ENCODE measurements at regions not wholly inside any gene's neighbourhood (a gene's known extent, or its start where the extent isn't known, plus 50 kb on each side); places are given as distances from the start of the nearest gene placed in this dataset.
"Not testable (repeated sequence)": the region's sequence is repeated elsewhere in the genome, so short reads cannot be mapped to it uniquely, and the experiment has no call there.

DNA sequence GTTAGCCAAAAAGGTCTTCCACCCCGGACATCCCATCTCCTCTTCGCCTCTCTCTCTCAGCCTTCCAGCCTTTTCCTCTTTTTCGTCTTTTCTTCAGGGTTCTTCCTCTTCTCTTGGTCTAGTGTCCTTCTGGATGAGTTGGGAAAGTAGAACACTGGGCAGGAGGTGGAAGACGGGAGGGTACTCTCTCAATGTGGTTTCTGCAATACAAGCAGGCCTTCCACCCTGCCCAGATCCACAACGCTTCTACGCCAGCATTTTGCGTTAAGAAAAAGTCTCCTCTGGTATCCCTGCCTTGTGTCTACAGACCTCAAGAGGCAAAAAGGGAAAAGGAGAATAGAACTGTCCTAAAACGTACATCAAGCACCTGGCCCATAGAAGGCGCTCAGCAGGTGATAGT, 587.8 kb downstream of the BNC2 start:
- DNase-seq = no peak

GRCh38 chr9:16286160-16286559, 584.3 kb downstream of the BNC2 start:
- no peak for DNase-seq

DNA sequence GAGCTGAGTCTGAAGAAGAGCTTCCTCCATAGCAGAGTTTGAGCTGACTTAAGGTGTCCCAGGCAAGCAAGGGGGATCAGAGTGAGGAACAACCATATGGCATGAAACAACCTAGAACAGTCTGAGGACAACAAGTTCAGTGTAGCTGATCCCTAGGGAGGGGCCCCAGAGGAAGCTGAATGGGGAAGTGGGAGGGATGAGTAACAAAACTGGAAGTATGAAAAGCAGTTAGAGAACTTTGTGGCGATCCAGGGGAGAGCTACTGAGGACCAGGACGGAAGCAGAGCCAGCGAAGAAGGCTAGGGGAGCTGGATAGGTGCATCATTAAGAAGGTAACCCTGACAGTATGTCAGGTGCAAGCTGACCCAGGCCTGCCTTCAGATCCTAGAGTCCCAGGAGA, 580.8 kb downstream of the BNC2 start:
- no peak for DNase-seq

DNA sequence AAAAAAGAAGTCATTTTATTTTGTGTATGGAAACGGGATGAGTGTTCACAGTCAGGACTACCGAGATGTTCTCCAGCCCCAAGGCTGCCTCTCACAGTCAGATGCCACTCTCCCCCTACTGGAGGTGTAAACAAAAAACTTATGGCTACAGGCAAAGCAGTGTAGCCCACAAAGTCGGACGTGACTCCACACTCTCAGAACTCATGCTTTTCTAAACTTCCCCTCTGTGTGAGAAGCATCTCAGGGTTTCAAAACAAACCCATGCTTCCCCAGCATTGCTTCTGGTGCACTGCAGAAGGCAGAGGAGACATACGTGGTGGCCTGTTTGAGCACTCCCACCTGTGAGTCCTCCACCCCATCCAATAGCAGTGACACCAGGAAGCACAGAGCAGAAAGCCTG, 580.3 kb downstream of the BNC2 start:
- DNase-seq = no peak

GRCh38 chr9:16291921-16292320, 578.5 kb downstream of the BNC2 start:
- DNase-seq = no peak

DNA sequence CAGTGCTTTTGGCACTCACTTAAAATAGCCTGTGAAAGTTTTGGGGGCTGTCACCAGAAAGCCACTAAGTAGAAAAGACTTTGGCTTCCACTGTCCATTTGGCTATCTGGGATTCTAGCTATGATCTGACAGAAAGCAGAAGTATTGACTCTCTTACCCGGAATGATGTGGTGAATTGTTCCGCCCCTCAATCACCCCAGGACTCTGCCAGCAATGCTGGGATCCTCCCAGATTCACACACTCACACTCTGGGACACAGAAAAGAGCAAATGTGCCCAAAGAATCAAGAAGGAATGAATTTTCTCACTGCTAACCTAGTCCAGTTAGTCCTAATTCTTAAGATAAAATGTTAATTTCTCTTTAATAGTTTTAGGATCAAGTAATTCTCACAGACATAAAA, 576.9 kb downstream of the BNC2 start:
- DNase-seq = no peak

DNA sequence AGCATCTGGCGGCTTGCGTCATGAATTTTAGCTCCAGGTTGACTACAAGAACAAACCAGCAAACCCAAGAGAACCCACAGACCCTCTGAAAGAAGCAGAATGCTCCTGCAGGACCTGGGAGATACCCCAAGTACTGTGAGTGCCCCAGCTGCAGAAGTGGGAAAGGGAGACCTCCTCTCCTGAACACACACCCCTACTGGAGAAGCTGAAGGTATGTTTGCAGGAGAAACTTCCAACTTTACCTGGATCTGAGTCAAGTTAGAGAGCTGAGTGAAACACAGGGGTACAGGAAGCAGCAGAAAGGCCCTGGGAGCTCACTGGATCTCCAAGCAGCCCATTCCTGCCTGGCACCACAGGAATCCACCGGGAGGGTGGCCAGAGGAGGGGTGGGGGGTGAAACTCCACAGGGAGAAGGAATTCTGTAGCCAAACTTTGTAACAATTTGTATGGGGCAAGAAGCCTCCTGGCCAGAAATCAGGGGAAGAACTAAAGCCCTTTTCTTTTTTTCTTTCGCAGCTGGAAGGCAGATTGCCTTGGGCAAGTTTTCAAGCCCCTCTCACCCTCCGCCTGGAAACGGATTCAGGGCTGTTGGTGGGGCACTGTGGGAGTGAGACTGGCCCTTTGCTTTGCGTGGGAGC, 576.2 kb downstream of the BNC2 start:
- DNase-seq = no peak

DNA sequence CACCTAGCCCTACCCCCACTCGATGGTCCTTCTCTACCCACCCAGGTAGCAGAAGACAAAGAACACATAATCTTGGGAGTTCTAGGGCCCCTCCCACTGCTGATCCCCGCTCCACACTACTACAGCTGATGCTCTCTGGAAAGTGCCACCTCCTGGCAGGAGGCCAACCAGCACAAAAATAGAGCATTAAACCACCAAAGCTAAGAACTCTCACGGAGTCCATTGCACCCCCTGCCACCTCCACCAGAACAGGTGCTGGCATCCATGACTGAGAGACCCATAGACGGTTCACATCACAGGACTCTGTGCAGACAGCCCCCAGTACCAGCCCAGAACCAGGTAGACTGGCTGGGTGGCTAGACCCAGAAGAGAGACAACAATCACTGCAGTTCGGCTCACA, 575.5 kb downstream of the BNC2 start:
- not testable (repeated sequence) for DNase-seq

GRCh38 chr9:16299368-16299767, 571.1 kb downstream of the BNC2 start:
- DNase-seq = not testable (repeated sequence)

DNA sequence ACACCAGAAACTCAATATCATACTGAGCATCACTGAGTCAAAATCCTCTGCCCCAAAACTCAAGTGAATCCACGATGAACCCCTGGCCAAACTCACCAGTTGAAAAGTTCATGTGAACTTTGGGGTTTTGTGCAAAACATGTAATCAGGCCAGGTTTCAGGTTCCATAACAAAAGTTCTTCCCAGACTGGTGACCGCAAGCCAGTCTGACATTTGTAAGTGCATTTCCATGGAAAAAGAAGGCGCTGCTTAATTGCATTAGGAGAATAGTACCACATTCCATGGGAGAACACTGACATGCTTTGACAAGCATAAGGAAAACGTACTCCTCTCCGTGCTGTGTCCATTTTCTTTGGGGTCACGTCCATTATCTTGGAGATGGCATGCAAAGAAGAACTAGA, 567.0 kb downstream of the BNC2 start:
- no peak for DNase-seq

GRCh38 chr9:16304301-16304700, 566.2 kb downstream of the BNC2 start:
- DNase-seq = no peak

DNA sequence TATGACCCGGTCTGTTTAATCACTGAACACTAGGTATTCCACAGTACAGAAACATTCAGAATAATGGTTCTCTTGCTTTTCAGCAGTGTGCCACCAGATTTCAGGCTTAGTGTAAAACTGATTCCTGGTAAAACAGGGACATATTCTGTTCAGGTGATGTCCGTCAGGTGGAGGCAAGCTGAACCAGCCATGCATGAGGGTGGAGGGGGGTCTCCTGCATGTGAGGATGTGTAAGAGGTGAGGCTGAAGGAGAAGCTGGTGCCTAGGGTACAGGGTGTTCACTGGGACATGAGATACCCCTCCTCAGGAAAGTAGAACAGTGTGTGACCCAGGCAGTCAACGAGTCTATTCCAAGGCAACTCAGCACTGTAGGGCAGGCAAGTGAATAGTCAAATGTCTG, 563.9 kb downstream of the BNC2 start:
- no peak for DNase-seq

- no peak for DNase-seq
Measured at GRCh38 chr9:16307626-16308195, 562.8 kb downstream of the BNC2 start.

DNA sequence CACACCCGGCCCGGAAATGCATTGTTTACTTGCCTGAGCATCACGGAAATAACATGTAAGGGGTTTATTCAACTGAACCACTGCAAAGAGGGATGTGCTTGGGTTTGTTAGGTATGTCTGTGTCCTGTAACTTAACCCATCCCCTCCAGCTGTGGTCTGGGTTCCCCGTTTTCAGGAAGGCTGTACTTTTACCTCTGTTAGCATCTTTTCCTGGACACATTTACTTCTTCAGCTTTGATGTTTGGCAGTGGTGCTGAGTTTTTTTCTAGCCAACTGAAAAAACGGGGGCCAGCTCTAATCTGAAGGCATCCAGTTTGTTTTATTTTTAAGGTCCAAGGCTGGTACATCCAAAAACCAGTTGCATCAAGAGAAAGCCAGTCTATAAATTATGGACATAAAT, 561.8 kb downstream of the BNC2 start:
- no peak for DNase-seq

DNA sequence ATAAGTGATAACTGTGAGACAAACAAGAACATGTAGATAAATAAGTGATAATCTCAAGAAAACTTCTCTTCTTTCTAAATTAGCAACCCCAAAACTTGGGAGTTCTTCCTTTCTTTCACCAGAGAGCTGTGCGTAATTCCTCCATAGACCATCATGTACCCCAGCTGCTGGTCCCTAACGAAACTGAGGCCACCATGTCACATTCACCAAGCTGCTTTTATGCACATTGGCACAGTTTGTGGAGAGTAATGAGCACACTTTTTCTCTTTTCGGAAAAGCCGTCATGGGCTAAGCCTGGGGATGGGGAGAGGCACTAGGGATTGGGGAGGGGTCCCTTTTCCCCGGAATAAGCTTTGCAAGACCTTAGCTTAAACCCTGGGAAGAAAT, 561.4 kb downstream of the BNC2 start:
- DNase-seq = no peak

- no peak for DNase-seq
Measured at GRCh38 chr9:16309469-16310271, 560.8 kb downstream of the BNC2 start.

DNA sequence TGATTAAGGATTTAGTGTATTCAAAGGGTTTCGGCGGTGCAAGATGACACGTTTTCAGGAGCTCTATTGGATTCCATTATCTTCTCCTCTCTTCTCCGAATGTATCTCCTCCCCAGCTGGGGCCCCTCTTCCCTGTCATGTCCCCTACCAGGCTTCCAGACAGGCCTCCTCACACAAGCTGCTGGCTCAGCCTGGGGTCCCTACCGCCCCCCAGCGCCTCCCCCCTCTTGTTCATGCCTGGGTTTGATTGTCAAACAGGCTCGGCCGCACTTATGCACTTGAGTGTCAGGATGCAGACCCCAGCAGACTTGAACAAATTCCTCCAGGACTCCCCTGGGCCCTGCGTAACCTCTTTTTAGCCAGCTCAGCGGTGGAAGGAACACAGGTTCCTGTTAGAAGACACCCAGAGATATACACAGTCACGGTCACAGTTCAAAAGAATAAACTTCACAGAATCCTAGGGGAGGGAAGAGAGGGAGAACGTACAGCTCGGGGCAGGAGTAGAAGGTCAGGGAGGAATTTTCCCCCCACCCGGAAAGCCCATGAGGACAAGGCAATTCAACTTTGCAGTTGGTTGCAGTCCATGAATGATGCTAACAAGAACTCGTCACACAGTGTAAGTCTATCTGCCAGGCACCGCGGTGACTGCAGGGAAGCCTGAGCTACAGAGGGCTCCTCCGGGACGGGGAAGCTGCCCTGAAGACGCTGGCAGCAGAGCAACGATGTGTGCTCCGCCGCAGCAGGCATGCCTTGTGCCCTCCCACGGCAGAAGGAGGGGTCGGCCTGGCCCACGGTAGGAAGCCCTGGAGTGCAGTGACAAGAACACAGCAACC, 560.0 kb downstream of the BNC2 start:
- DNase-seq = no peak

DNA sequence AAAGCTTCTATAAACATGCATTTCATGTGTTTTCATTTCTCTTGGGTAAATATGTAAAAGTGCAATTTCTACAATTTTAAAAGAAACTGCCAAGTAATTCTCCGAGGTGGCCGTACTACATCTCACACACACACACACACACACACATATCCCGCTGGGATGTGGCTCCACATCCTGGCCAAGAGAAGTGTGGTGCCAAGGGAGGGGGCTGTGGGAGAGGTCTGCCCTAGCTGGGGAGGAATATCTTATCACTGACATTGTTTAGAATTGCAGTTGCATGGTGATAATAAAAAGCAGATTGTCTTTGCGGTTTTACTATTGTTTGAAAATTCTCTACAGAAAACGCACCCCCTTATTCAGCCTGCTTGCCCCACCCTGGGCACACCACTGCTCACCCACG, 558.4 kb downstream of the BNC2 start:
- DNase-seq = no peak

DNA sequence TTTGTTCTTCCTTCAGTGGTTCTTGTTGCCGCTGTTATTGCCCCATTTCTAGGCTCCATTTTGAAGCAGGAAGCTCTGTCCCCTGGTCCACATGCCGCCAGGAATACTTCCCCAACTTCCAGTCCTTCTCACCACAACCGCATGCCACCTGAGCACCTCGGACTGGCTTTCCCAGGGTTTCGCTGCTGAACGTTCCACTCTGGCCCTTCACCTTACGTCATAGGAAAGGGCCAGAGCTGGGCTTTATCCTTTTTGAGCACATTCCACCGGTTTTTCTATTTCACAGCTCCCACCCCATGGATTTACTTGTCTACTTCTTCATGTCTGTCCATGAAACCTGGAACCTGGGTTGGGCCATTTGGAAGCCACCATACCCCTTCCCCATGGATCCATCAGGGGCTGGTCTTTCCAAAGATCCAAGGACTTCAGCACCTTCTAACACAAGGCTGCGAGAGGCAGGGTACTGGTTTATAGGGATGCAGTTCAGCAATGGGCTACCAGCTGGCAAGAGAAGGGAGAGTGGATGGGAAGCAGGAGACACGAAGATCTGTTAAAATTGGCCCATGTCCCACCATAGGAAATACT, 557.4 kb downstream of the BNC2 start:
- DNase-seq = no peak

GRCh38 chr9:16314476-16314875, 556.0 kb downstream of the BNC2 start:
- DNase-seq = no peak

DNA sequence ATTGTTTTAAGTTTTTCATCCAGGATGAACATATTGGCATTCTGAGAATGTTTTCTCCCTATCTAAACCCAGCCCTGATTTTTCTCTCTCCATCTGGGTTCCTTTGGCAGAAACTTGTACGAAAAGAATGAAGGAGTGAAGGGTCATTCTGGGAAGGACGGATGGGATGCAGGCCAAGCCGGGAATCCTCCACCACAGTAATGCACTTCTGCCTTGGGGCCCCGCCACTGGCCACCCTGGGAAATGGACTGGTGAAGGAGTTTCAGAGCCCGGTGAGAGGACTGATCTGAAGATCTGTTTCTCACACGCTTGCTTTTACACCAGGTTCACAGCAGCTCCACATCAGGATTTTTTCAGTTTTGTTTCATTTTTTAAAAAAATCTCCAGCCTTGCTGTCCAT, 554.8 kb downstream of the BNC2 start:
- DNase-seq = no peak

GRCh38 chr9:16316456-16316855, 554.0 kb downstream of the BNC2 start:
- DNase-seq = no peak

Data from CD4-positive, alpha-beta T cell treated with Interleukin-15 for 1 hour (primary cell).